ENCODE measurements at regions not wholly inside any gene's neighbourhood (a gene's known extent, or its start where the extent isn't known, plus 50 kb on each side); places are given as distances from the start of the nearest gene placed in this dataset.

- no peaks in the 10 kb centered on the region for H3K4me1 ChIP-seq (ENCODE audit: insufficient read depth, low read length)
- no peak for DNase-seq
These were observed 314.4 kb upstream of the ZEB2 start for GRCh38 chr2:144834363-144834762.

GRCh38 chr2:144833075-144833637 lies 313.2 kb upstream of the ZEB2 start:
- intact Hi-C loops (cut with DNase I, micrococcal nuclease), result no loop called here
- H3K4me1 ChIP-seq (ENCODE audit: insufficient read depth, low read length), result no peaks in the 10 kb centered on the region
- H3K27ac ChIP-seq (ENCODE audit: low read depth in 1 of 2, low read length in 2 of 2), result no peak overlapping the region
- H3K9me3 ChIP-seq (ENCODE audit: control insufficient read depth in 1 of 2, insufficient read depth in 1 of 2, low read length in 2 of 2), result no peaks in the 10 kb centered on the region
- CTCF ChIA-PET, result no interaction called here
- TF ChIP-seq CTCF (IDR thresholded peaks at IDR 0.05), result no peak
- Mint-ChIP-seq H3K36me3 (ENCODE audit: low read depth) (no peaks in the 10 kb centered on the region), H3K27ac (no peak overlapping the region), H3K9me3 (no peaks in the 10 kb centered on the region), H3K4me3 (no peak overlapping the region), H3K4me1 (ENCODE audit: low read depth) (no peaks in the 10 kb centered on the region), H3K27me3 (no peaks in the 10 kb centered on the region)
- no peaks in the 10 kb centered on the region for H3K27me3 ChIP-seq (ENCODE audit: control insufficient read depth in 1 of 2, insufficient read depth in 2 of 2, low read length in 2 of 2)
- DNase-seq, result peak in 1 of 14 experiments; percentile 8
- POLR2A ChIA-PET, result no interaction called here
- no peak for ATAC-seq (ENCODE audit: poor library complexity)
- no peak overlapping the region for H3K4me3 ChIP-seq (ENCODE audit: low read length)
- H3K36me3 ChIP-seq (ENCODE audit: insufficient read depth, low read length), result no peaks in the 10 kb centered on the region

More at GRCh38 chr2:144834363-144834762, 314.4 kb upstream of the ZEB2 start:
- Mint-ChIP-seq H3K4me3 (no peak overlapping the region), H3K36me3 (ENCODE audit: low read depth) (no peaks in the 10 kb centered on the region), H3K9me3 (no peaks in the 10 kb centered on the region), H3K27me3 (no peaks in the 10 kb centered on the region), H3K27ac (no peak overlapping the region), H3K4me1 (ENCODE audit: low read depth) (no peaks in the 10 kb centered on the region)
- intact Hi-C loops (cut with DNase I, micrococcal nuclease), result no loop called here
- CTCF ChIA-PET, result no interaction called here
- no peak overlapping the region for H3K4me3 ChIP-seq (ENCODE audit: low read length)
- H3K27ac ChIP-seq (ENCODE audit: low read depth in 1 of 2, low read length in 2 of 2), result no peak overlapping the region
- no peaks in the 10 kb centered on the region for H3K9me3 ChIP-seq (ENCODE audit: control insufficient read depth in 1 of 2, insufficient read depth in 1 of 2, low read length in 2 of 2)
- H3K36me3 ChIP-seq (ENCODE audit: insufficient read depth, low read length), result no peaks in the 10 kb centered on the region
- POLR2A ChIA-PET, result no interaction called here
- no peaks in the 10 kb centered on the region for H3K27me3 ChIP-seq (ENCODE audit: control insufficient read depth in 1 of 2, insufficient read depth in 2 of 2, low read length in 2 of 2)
- ATAC-seq (ENCODE audit: poor library complexity), result no peak
- no peak for TF ChIP-seq CTCF (IDR thresholded peaks at IDR 0.05)

- intact Hi-C loops (cut with DNase I, micrococcal nuclease), result no loop called here
- TF ChIP-seq CTCF (IDR thresholded peaks at IDR 0.05), result no peak
- Mint-ChIP-seq H3K9me3 (no peaks in the 10 kb centered on the region), H3K27ac (no peak overlapping the region), H3K4me1 (ENCODE audit: low read depth) (no peaks in the 10 kb centered on the region), H3K27me3 (no peaks in the 10 kb centered on the region), H3K4me3 (no peak overlapping the region), H3K36me3 (ENCODE audit: low read depth) (no peaks in the 10 kb centered on the region)
- no peak overlapping the region for H3K4me3 ChIP-seq (ENCODE audit: low read length)
- H3K27ac ChIP-seq (ENCODE audit: low read depth in 1 of 2, low read length in 2 of 2), result no peak overlapping the region
- POLR2A ChIA-PET, result interaction anchor here (0.5 to 1.0 kb wide), 2 partner anchors 9 to 888 kb away, joined by 3 to 4 read pairs; no protein-coding TSS in a partner anchor
- ATAC-seq (ENCODE audit: poor library complexity) (no peak), DNase-seq (no peak)
- CTCF ChIA-PET, result no interaction called here
- H3K4me1 ChIP-seq (ENCODE audit: insufficient read depth, low read length), result no peaks in the 10 kb centered on the region
- H3K9me3 ChIP-seq (ENCODE audit: control insufficient read depth in 1 of 2, insufficient read depth in 1 of 2, low read length in 2 of 2), result no peaks in the 10 kb centered on the region
- no peaks in the 10 kb centered on the region for H3K27me3 ChIP-seq (ENCODE audit: control insufficient read depth in 1 of 2, insufficient read depth in 2 of 2, low read length in 2 of 2)
- H3K36me3 ChIP-seq (ENCODE audit: insufficient read depth, low read length), result no peaks in the 10 kb centered on the region
These were observed 312.1 kb upstream of the ZEB2 start for GRCh38 chr2:144832048-144832447.
